ENCODE measurements at regions not wholly inside any gene's neighbourhood (a gene's known extent, or its start where the extent isn't known, plus 50 kb on each side); places are given as distances from the start of the nearest gene placed in this dataset.

DNA sequence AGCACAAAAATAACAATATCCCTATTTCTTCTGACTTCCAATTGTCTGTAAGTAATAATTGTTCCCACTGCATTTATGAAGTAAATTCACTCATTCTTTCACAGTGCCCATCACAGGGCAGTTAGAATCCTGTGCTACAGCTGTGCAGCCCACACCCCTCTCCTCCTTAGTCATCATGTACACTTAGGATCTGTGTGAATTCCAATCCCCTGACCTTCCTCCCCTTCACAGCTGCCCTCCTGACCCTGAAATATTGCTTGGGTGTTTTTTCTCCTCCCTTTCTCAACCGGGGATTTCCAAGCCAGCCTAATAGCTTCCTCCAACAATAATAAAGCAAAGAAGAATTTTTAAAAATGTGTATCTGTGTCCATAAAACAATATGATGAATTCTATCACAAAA lies 91.5 kb upstream of the BEND6 start:
- DNase-seq (ENCODE audit: low spot score): no peak

DNA sequence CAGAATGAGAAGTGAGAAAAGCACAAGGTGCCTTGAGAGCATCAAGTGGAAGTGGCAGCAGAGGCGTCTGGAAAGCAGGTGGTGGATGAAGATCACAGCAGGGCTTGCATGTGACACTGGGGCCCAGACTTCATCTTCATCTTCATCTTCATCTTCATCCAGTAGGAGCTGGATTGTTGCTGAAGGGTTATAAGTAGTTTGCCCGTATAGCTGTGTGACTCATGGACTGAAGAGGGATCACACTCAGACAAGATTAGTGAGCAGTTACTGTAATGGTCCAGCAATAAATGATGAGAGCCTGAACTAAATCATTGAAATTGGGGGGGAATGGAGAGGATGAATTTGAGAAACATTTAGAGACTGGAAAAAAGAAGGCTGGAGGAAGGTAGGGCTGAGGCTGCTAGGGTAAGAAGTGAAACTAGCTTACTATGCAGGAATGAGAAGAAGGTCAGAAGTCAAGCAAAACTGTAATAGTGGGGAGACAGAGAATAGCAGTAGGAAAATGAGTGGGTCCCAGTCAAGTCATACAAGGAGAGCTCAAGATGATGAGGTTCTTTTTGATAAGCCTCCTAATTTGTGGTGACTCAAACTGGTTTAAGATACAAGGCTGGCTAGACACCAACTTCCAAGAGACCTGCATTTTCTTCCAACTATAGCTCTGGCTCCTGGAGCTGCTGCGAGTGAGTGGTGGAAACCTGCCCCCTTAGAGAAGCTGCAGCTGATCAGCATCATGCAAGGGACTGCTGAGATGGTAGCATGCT lies 92.3 kb upstream of the BEND6 start:
- no peak for DNase-seq (ENCODE audit: low spot score)

DNA sequence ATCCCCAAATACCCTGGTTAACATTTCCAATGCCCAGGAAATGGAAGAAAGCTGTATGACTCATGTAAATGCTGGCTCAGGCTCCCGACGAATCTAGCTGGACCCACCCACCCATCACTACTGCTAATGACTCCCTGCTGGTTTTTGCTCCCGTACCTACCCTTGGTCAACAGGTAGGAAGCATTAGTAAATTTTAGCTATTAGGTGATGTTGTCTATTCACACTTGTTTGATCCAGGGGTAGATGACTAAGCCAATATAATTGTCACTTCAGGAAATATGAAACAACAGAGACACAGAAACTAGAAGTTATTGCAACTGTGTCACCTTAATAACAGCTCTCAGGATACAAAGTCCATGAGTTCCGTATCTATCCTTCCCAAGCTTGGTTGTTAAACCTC lies 94.4 kb upstream of the BEND6 start:
- no peak for DNase-seq (ENCODE audit: low spot score)

GRCh38 chr6:56856036-56856580 lies 98.8 kb upstream of the BEND6 start:
- no peak for DNase-seq (ENCODE audit: low spot score)

DNA sequence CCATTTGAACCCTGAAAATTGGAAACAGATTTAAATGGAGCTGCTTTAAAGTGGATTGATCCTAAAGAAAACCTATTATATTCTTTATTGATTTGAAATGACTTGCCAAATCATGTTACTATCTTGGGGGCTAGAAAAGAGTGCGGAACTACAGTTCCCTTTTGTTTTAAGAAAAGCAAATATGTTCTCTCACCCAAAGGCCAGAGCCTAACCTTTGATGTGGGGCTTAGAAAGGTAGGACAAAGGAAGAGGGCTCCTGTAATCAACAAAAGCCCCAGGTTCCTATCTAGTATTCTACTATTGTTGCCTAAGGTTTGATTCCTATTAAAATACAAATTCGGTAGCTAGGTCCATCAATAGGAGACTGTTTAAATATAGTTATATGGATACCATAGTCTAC lies 100.8 kb upstream of the BEND6 start:
- DNase-seq (ENCODE audit: low spot score): no peak

GRCh38 chr6:56853541-56853940 lies 101.4 kb upstream of the BEND6 start:
- DNase-seq (ENCODE audit: low spot score): no peak

- DNase-seq (ENCODE audit: low spot score): no peak
Measured at GRCh38 chr6:56852260-56853010, 102.5 kb upstream of the BEND6 start.

GRCh38 chr6:56851541-56852259 lies 103.2 kb upstream of the BEND6 start:
- DNase-seq (ENCODE audit: low spot score): no peak

DNA sequence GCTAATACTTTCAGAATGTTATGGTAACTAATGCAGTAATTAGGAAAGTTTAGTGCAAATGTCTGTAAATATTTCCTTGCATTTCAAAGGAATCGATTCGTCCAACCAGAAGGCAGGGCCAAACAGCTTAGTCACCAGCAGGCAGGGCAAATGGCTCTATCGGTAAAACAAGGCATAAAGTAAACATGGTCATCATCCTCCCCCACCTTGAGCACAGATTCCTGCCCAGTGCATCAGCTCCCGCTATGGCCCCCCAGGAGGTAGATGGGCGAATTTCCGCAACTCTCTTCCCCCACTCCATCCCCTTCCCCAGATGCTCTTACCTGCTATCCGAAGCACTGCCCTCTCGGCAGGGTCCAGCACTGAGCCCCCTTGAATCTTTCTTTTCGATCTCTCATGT lies 103.8 kb upstream of the BEND6 start:
- DNase-seq (ENCODE audit: low spot score): no peak

DNA sequence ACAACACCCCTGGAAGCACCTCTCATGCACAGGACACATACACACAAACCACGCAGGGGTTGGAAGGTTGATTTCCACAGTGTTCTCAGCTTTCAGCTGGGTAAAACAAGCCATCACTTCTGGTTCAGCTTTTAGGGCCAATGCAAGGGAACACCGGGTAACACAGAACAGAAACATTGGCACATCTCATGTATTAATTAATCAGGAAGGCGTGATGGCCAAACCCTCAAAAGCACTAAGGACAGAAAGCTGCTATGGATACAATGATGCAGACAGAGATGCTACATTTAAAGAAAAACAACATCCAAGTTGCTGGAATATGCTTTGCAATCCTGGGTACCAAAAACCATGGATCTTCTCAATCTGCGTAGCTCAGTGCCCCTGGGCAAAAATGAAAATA lies 104.3 kb upstream of the BEND6 start:
- no peak for DNase-seq (ENCODE audit: low spot score)

- DNase-seq (ENCODE audit: low spot score): no peak
Measured at GRCh38 chr6:56849896-56850295, 105.0 kb upstream of the BEND6 start.

- no peak for DNase-seq (ENCODE audit: low spot score)
Measured at GRCh38 chr6:56848105-56848504, 106.8 kb upstream of the BEND6 start.

GRCh38 chr6:56845032-56845431 lies 109.9 kb upstream of the BEND6 start:
- no peak for DNase-seq (ENCODE audit: low spot score)

- no peak for DNase-seq (ENCODE audit: low spot score)
Measured at GRCh38 chr6:56843476-56844349, 111.2 kb upstream of the BEND6 start.

DNA sequence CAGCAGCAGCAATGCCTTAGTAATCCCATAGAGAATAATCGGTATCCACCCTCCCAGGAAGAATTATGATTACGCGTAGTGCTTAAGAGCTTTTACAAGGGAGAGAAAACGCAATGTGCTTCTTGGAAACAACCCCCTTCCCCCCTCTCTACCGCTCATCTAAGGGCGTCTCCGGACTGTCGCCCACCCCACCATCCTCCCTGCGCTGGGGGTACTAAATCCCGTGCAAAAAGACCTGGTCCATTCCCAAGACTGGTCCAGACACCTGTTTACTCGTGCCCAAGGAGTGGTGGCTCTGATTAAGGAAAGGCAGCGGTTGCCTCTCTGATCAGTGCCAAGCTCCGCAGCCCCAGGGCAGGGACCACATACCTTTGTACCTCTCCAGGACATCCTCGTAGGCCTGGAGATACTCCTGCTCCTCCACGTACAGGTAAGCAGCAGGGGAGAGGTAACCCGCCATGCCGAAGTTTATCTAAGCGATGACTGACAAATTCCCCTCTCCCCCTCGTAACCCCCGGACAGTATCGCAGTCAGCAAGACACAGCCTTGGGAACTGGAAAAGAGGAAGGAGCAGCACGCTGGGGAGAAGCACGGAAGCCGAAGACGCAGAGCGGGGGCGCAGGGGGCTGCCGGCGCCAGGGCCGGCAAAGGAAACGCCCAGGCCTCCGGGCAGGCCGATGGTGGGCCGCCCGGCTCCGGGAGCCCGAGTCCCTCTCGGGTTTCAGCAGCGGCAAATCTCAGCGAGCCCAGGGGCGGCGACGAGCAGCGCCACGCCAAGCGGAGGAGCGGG lies 112.0 kb upstream of the BEND6 start:
- no peak for DNase-seq (ENCODE audit: low spot score)

GRCh38 chr6:56841751-56842150 lies 113.2 kb upstream of the BEND6 start:
- no peak for DNase-seq (ENCODE audit: low spot score)

DNA sequence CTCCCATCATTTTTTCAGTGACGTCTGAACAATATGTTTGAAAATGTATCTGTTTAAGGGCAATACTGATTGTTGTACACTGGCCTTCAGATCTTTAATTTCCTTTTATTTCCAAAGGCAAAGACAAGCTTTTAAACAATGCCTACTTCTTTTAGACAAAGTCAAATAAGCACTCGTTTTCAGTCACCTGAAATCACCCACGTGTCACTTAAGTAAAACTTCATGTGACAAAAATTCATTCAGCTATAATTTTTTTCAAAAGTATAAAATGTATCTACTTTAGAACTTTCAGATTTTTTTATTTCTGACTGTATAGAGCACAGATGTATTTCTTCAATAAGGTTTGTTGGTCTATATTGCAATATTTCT lies 113.5 kb upstream of the BEND6 start:
- DNase-seq (ENCODE audit: low spot score): no peak

GRCh38 chr6:56840467-56841380 lies 114.2 kb upstream of the BEND6 start:
- no peak for DNase-seq (ENCODE audit: low spot score)

DNA sequence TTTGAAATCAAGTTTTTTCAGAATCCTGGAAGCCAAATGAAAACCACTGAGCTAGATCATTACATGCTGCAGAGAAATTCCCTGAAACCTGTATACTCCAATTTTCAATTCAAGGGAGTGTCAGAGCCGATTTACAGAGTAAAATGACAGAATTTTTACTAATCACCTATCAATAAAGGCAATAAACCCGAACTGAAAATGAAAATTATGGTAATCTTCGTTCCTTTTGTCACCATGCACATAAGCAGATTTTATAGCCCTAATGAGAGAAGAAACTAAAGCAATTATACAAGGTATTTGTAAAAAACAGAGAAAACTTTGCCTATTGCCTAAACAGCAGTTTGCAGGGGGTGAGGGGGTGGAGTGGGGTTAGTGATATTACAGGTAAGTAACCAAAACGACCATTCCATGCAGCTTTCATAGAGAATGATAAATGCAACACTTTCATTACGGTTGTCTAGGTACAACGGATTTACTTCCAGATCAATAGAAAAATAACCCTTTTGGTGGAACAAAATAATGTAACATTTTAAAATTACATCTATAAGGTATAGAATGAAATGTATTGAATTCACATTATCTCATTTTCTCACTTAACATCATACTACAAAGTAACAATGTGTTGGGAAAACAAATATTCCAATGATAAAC lies 115.2 kb upstream of the BEND6 start:
- no peak for DNase-seq (ENCODE audit: low spot score)

Data from hematopoietic multipotent progenitor cell treated with erythropoietin and hydrocortisone succinate and interleukin-3 and kit ligand, for 17 days (in vitro differentiated cells).